PC-3 (cell line): ENCODE measurements at regions not wholly inside any gene's neighbourhood (a gene's known extent, or its start where the extent isn't known, plus 50 kb on each side); places are given as distances from the start of the nearest gene placed in this dataset.

Experiments
- EZH2 ChIP-seq: fragments of 300-600 bp; sonication (generic); IDR thresholded peaks from one replicate; pipeline ENCODE4 v1.6.1; 2017; ENCODE audit warnings: antibody characterized with exemption, mild to moderate bottlenecking, low read length; ENCODE audit not compliant: unreplicated experiment
- EZH2phosphoT487 ChIP-seq: fragments of 300-600 bp; sonication (generic); IDR thresholded peaks from 2 replicates; pipeline ENCODE4 v1.6.1; 2018; ENCODE audit warnings: mild to moderate bottlenecking, antibody characterized with exemption, low read length, borderline replicate concordance
- TF ChIP-seq, protein P1 (sequence below): fragments of 300-600 bp; sonication (generic); conservative IDR thresholded peaks from 2 replicates; pipeline ENCODE4 v1.5.1; 2017; ENCODE audit warnings: antibody characterized with exemption, low read depth, mild to moderate bottlenecking, low read length

GRCh38 chr7:80313716-80314115 lies 179.1 kb downstream of the GNAI1 start:
- TF ChIP-seq, protein P1, sequence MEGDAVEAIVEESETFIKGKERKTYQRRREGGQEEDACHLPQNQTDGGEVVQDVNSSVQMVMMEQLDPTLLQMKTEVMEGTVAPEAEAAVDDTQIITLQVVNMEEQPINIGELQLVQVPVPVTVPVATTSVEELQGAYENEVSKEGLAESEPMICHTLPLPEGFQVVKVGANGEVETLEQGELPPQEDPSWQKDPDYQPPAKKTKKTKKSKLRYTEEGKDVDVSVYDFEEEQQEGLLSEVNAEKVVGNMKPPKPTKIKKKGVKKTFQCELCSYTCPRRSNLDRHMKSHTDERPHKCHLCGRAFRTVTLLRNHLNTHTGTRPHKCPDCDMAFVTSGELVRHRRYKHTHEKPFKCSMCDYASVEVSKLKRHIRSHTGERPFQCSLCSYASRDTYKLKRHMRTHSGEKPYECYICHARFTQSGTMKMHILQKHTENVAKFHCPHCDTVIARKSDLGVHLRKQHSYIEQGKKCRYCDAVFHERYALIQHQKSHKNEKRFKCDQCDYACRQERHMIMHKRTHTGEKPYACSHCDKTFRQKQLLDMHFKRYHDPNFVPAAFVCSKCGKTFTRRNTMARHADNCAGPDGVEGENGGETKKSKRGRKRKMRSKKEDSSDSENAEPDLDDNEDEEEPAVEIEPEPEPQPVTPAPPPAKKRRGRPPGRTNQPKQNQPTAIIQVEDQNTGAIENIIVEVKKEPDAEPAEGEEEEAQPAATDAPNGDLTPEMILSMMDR, result no peak
- TF ChIP-seq EZH2phosphoT487 (no peak), EZH2 (no peak)
